ENCODE measurements at regions not wholly inside any gene's neighbourhood (a gene's known extent, or its start where the extent isn't known, plus 50 kb on each side); places are given as distances from the start of the nearest gene placed in this dataset.

DNA sequence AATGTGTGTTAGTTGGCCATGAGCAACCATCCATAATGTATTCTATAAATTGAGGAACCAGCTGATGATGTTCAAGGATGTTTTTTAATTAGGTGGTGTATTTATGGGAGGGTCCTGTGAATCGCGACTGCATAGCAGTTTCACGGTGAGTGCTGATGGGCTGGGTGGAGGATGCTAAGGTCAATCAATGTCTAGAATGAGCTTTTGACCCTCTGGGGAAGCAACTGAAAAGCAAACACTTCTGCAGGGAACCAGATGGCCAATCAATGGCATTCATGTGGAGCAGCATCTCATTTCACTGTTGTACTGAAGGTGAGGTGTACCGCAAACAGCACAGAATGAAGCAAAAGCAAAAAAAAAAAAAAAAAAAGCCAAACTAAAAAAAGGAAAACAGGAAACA, 676.1 kb upstream of the TMEM132C start (continued):
- no peak for TF ChIP-seq JUN (IDR thresholded peaks at IDR 0.05; ENCODE audit: low read depth, low read length)
- TF ChIP-seq RXRA (IDR thresholded peaks at IDR 0.05; ENCODE audit: insufficient read depth, low read depth, low read length), result no peak
- no peak for TF ChIP-seq RNF2 (IDR thresholded peaks at IDR 0.05; ENCODE audit: borderline replicate concordance, low read depth, low read length, missing control alignments, poor library complexity, severe bottlenecking)
